ENCODE measurements at regions not wholly inside any gene's neighbourhood (a gene's known extent, or its start where the extent isn't known, plus 50 kb on each side); places are given as distances from the start of the nearest gene placed in this dataset.
"Not testable (repeated sequence)": the region's sequence is repeated elsewhere in the genome, so short reads cannot be mapped to it uniquely, and the experiment has no call there.

DNA sequence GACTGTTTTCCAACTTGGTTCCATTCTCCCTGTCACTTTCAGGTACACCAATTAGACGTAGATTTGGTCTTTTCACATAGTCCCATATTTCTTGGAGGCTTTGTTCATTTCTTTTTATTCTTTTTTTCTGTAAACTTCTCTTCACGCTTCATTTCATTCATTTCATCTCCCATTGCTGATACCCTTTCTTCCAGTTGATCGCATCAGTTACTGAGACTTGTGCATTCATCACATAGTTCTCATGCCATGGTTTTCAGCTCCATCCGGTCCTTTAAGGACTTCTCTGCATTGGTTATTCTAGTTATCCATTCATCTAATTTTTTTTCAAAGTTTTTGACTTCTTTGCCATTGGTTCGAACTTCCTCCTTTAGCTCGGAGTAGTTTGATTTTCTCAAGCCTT is 66.9 kb upstream of the ADAMTS3 start:
- FAIRE-seq; H3K9ac ChIP-seq (ENCODE audit: insufficient read depth in 1 of 2, low read depth in 2 of 2, low read length in 2 of 2); intact Hi-C loops (cut with micrococcal nuclease): not testable (repeated sequence)

DNA sequence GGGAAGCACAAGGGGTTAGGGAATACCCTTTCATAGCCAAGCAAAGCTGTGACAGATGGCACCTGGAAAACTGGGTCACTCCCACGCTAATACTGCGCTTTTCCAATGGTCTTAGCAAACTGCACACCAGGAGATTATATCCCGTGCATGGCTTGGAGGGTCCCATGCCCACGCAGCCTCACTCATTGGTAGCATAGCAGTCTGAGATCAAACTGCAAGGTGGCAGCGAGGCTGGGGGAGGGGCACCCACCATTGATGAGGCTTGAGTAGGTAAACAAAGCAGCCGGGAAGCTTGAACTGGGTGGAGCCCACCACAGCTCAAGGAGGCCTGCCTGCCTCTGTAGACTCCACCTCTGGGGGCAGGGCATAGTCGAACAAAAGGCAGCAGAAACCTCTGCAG is 63.2 kb upstream of the ADAMTS3 start:
- H4K20me1 ChIP-seq (replicated peaks; ENCODE audit: control insufficient read depth, insufficient read depth, low read length); H3K4me1 ChIP-seq (replicated peaks in 1 of 2; ENCODE audit: control insufficient read depth in 2 of 2, insufficient read depth in 2 of 2, low read length in 2 of 2); BruUV-seq (replicated peaks); H3K36me3 ChIP-seq (ENCODE audit: control insufficient read depth, insufficient read depth, low read length); ATAC-seq; H3K9me1 ChIP-seq (ENCODE audit: control insufficient read depth, insufficient read depth, low read length); POLR2A ChIA-PET; H3K79me2 ChIP-seq (ENCODE audit: control insufficient read depth, insufficient read depth, low read length); H2AFZ ChIP-seq (ENCODE audit: low read depth, low read length); H3K27me3 ChIP-seq (ENCODE audit: control insufficient read depth in 2 of 2, insufficient read depth in 2 of 2, low read length in 2 of 2); H3K9me3 ChIP-seq (replicated peaks; ENCODE audit: control insufficient read depth, insufficient read depth, low read depth, low read length); H3K4me3 ChIP-seq; H3K9ac ChIP-seq (ENCODE audit: insufficient read depth in 1 of 2, low read depth in 2 of 2, low read length in 2 of 2); CTCF ChIA-PET (ENCODE audit: low intra/inter-chr PET ratio); FAIRE-seq; intact Hi-C loops (cut with micrococcal nuclease); H3K4me2 ChIP-seq (ENCODE audit: insufficient read depth, low read length); DNase-seq (ENCODE audit: extremely low read depth in 1 of 4, low spot score in 3 of 4); in situ Hi-C loops (cut with MboI); H3K27ac ChIP-seq (ENCODE audit: extremely low read depth, low read depth, low read length): not testable (repeated sequence)
- WGBS (ENCODE audit: insufficient coverage, low coverage, missing lambda C conversion rate), result 14% methylated on average over 6 of the region's 7 CpGs

More for the DNA sequence above, 66.9 kb upstream of the ADAMTS3 start:
- WGBS (ENCODE audit: insufficient coverage, low coverage, missing lambda C conversion rate), result 32% methylated on average over 3 of the region's 6 CpGs
- CTCF ChIA-PET (ENCODE audit: low intra/inter-chr PET ratio); H3K79me2 ChIP-seq (ENCODE audit: control insufficient read depth, insufficient read depth, low read length); ATAC-seq; DNase-seq (ENCODE audit: extremely low read depth in 1 of 4, low spot score in 3 of 4); H3K4me1 ChIP-seq (replicated peaks in 1 of 2; ENCODE audit: control insufficient read depth in 2 of 2, insufficient read depth in 2 of 2, low read length in 2 of 2); in situ Hi-C loops (cut with MboI); H3K9me1 ChIP-seq (ENCODE audit: control insufficient read depth, insufficient read depth, low read length); H3K4me2 ChIP-seq (ENCODE audit: insufficient read depth, low read length); H3K4me3 ChIP-seq; H2AFZ ChIP-seq (ENCODE audit: low read depth, low read length); H3K36me3 ChIP-seq (ENCODE audit: control insufficient read depth, insufficient read depth, low read length); H3K27me3 ChIP-seq (ENCODE audit: control insufficient read depth in 2 of 2, insufficient read depth in 2 of 2, low read length in 2 of 2); H3K27ac ChIP-seq (ENCODE audit: extremely low read depth, low read depth, low read length); H4K20me1 ChIP-seq (replicated peaks; ENCODE audit: control insufficient read depth, insufficient read depth, low read length); H3K9me3 ChIP-seq (replicated peaks; ENCODE audit: control insufficient read depth, insufficient read depth, low read depth, low read length); POLR2A ChIA-PET; BruUV-seq (replicated peaks): not testable (repeated sequence)
